Adrenal gland (tissue), 9 donors: ENCODE measurements at regions not wholly inside any gene's neighbourhood (a gene's known extent, or its start where the extent isn't known, plus 50 kb on each side); places are given as distances from the start of the nearest gene placed in this dataset.
"Not testable (repeated sequence)": the region's sequence is repeated elsewhere in the genome, so short reads cannot be mapped to it uniquely, and the experiment has no call there.

Source experiments
- DNase-seq, 7 donors: peaks; one replicate each; pipeline ENCODE4 v3.0.0-alpha.2; 2019 to 2020
- H3K27ac ChIP-seq, 5 donors: fragments of 200-600 bp; sonication (generic) in 4 of 5; 1 replicate in 3 of 5; 2 replicates in 2 of 5; pipeline versions ENCODE4 v1.5.1 to v1.8.0; 2016 to 2020; ENCODE audit warnings: mild to moderate bottlenecking in 1 of 5
- H3K27me3 ChIP-seq: fragments of 200-600 bp; 2 replicates; pipeline ENCODE4 v1.8.0; 2021
- H3K36me3 ChIP-seq, 2 donors: fragments of 200-600 bp; replicated peaks in 1 of 2; 1 replicate in 1 of 2; 2 replicates in 1 of 2; pipeline versions ENCODE4 v1.5.1 to v1.8.0; 2018 to 2022
- H3K4me1 ChIP-seq, 2 donors: fragments of 200-600 bp; replicated peaks in 1 of 2; 1 replicate in 1 of 2; 2 replicates in 1 of 2; pipeline versions ENCODE4 v1.5.1 to v1.8.0; 2018 to 2021
- H3K4me3 ChIP-seq, 4 donors: fragments of 200-600 bp; sonication (generic) in 3 of 4; one replicate each; pipeline ENCODE4 v1.5.1; 2016 to 2018
- H3K9me3 ChIP-seq, 3 donors: fragments of 200-600 bp; sonication (generic) in 1 of 3; replicated peaks in 1 of 3; 1 replicate in 2 of 3; 2 replicates in 1 of 3; pipeline versions ENCODE4 v1.5.1 to v1.8.0; 2016 to 2021
- CTCF ChIP-seq, 6 experiments: fragments of 450-650 bp in 4 of 6; fragments of 200-600 bp in 2 of 6; sonication (generic) in 1 of 6; IDR thresholded peaks; 1 replicate in 5 of 6; 2 replicates in 1 of 6; pipeline versions ENCODE4 v1.5.1 to v1.8.0; 2016 to 2021; ENCODE audit warnings: antibody characterized with exemption in 6 of 6, mild to moderate bottlenecking in 2 of 6, moderate library complexity in 1 of 6
- WGBS, 4 donors: extraction: QIAGEN DNeasy Blood & Tissue Kit in 2 of 4; methylation state at CpG; one replicate each; pipeline versions ENCODE4 v1.1.5 to v1.1.7; 2013 to 2017; 5-methylcytosine and 5-hydroxymethylcytosine counted together
- intact Hi-C, 2 donors: fragments of 100-400 bp; cut with DNase I; formaldehyde crosslinking; loops; one replicate each; pipeline versions ENCODE4 v1.14.1 to v1.15.0; 2022 to 2023
- donor health status: healthy with polysubstance abuse.
- donor health status: Bipolar disorder and iron deficiency.
- donor health status: DM: yes; HTN: yes; CAD: no.
- donor health status: DM: no; HTN: no; CAD: no.
- donor health status: DM: no; HTN: no; CAD: no.

GRCh38 chr15:44848859-44849258, 107.6 kb upstream of the TERB2 start:
- H3K27me3 ChIP-seq, H3K27ac ChIP-seq, H3K9me3 ChIP-seq, intact Hi-C loops, DNase-seq, H3K4me3 ChIP-seq, H3K4me1 ChIP-seq, H3K36me3 ChIP-seq: not testable (repeated sequence)
- WGBS, 4 donors = 78 to 85% (median 81%) methylated on average over 5 of the region's 5 CpGs

- DNase-seq, H3K27me3 ChIP-seq, H3K4me1 ChIP-seq, H3K9me3 ChIP-seq, H3K4me3 ChIP-seq, H3K36me3 ChIP-seq, intact Hi-C loops, H3K27ac ChIP-seq: not testable (repeated sequence)
- WGBS, 4 donors = 57 to 68% (median 60%) methylated on average over 5 to 6 of the region's 6 CpGs
Measured at GRCh38 chr15:44849701-44850403, 106.6 kb upstream of the TERB2 start.

- H3K9me3 ChIP-seq, intact Hi-C loops, H3K27ac ChIP-seq, H3K36me3 ChIP-seq, H3K27me3 ChIP-seq, H3K4me1 ChIP-seq, H3K4me3 ChIP-seq: not testable (repeated sequence)
- WGBS, 4 donors = 23 to 29% (median 27%) methylated on average over 4 of the region's 4 CpGs
- peak; percentile 58 to 75 (median 64) for DNase-seq
- peak; percentile 35 to 85 (median 78) for TF ChIP-seq CTCF (IDR thresholded peaks at IDR 0.05)
Measured at GRCh38 chr15:44853304-44853950, 103.1 kb upstream of the TERB2 start.

GRCh38 chr15:44854696-44855095, 101.8 kb upstream of the TERB2 start:
- DNase-seq, H3K27ac ChIP-seq, H3K36me3 ChIP-seq, intact Hi-C loops, H3K4me1 ChIP-seq, H3K9me3 ChIP-seq, H3K27me3 ChIP-seq, H3K4me3 ChIP-seq: not testable (repeated sequence)
- 55 to 64% (median 58%) methylated on average over 4 of the region's 4 CpGs for WGBS, 4 donors

- H3K4me3 ChIP-seq, intact Hi-C loops, H3K27ac ChIP-seq, H3K4me1 ChIP-seq, DNase-seq, H3K27me3 ChIP-seq, H3K9me3 ChIP-seq, H3K36me3 ChIP-seq: not testable (repeated sequence)
- 60 to 89% (median 70%) methylated on average over 2 to 3 of the region's 3 CpGs for WGBS, 4 donors
Measured at GRCh38 chr15:44856284-44856683, 100.2 kb upstream of the TERB2 start.

GRCh38 chr15:44857164-44857710, 99.2 kb upstream of the TERB2 start:
- intact Hi-C loops, H3K27ac ChIP-seq, H3K9me3 ChIP-seq, H3K4me3 ChIP-seq, DNase-seq, H3K36me3 ChIP-seq, H3K4me1 ChIP-seq, H3K27me3 ChIP-seq: not testable (repeated sequence)
- WGBS, 4 donors = 90 to 100% (median 100%) methylated on average over 1 of the region's 3 CpGs; no CpG with 5 or more reads in 1 of the 4 donors

GRCh38 chr15:44859088-44859487, 97.4 kb upstream of the TERB2 start:
- H3K9me3 ChIP-seq, DNase-seq, H3K27me3 ChIP-seq, H3K36me3 ChIP-seq, H3K4me3 ChIP-seq, H3K4me1 ChIP-seq, H3K27ac ChIP-seq, intact Hi-C loops: not testable (repeated sequence)
- 90 to 100% (median 96%) methylated on average over 2 of the region's 2 CpGs for WGBS, 4 donors

GRCh38 chr15:44860168-44860567, 96.3 kb upstream of the TERB2 start:
- H3K4me1 ChIP-seq, DNase-seq, intact Hi-C loops, H3K4me3 ChIP-seq, H3K36me3 ChIP-seq, H3K27me3 ChIP-seq, H3K27ac ChIP-seq, H3K9me3 ChIP-seq: not testable (repeated sequence)
- WGBS, 4 donors = 88 to 100% (median 90%) methylated on average over 2 of the region's 2 CpGs
